Mucosa of rectum (tissue), 2 donors: ENCODE measurements at regions not wholly inside any gene's neighbourhood (a gene's known extent, or its start where the extent isn't known, plus 50 kb on each side); places are given as distances from the start of the nearest gene placed in this dataset.

Source experiments
- H3K27ac ChIP-seq, 2 donors: one replicate each; pipeline ENCODE4 v1.7.0; 2013; ENCODE audit warnings: inconsistent platforms in 2 of 2, low read depth in 2 of 2, low read length in 2 of 2
- H3K27me3 ChIP-seq, 2 donors: one replicate each; pipeline ENCODE4 v1.7.0; 2013; ENCODE audit warnings: low read length in 2 of 2; ENCODE audit not compliant: control insufficient read depth in 2 of 2, insufficient read depth in 2 of 2
- H3K36me3 ChIP-seq, 2 donors: one replicate each; pipeline ENCODE4 v1.7.0; 2013; ENCODE audit warnings: low read length in 2 of 2; ENCODE audit not compliant: control insufficient read depth in 2 of 2, insufficient read depth in 2 of 2
- H3K4me1 ChIP-seq, 2 donors: one replicate each; pipeline ENCODE4 v1.7.0; 2013; ENCODE audit warnings: low read length in 2 of 2, mild to moderate bottlenecking in 1 of 2; ENCODE audit not compliant: control insufficient read depth in 2 of 2, insufficient read depth in 2 of 2
- H3K4me3 ChIP-seq, 2 donors: one replicate each; pipeline ENCODE4 v1.7.0; 2013; ENCODE audit warnings: low read length in 2 of 2
- H3K9ac ChIP-seq, 2 donors: one replicate each; pipeline ENCODE4 v1.7.0; 2013; ENCODE audit warnings: low read length in 2 of 2, low read depth in 1 of 2, mild to moderate bottlenecking in 1 of 2
- H3K9me3 ChIP-seq, 2 donors: one replicate each; pipeline ENCODE4 v1.7.0; 2013; ENCODE audit warnings: low read length in 2 of 2; ENCODE audit not compliant: control insufficient read depth in 2 of 2
- donor health status: healthy.
- donor health status: Normal muscosa, but diverticular disease.

GRCh38 chr12:91663310-91663709 lies 480.7 kb upstream of the DCN start:
- Histone ChIP-seq H3K4me1 (peaks cover 0 to 3% of the 10 kb centered on the region in 2 donors), H3K36me3 (no peaks in the 10 kb centered on the region), H3K4me3 (no peak overlapping the region), H3K9ac (no peak overlapping the region), H3K27me3 (no peaks in the 10 kb centered on the region), H3K9me3 (no peaks in the 10 kb centered on the region), H3K27ac (no peak overlapping the region)

- H3K27me3 ChIP-seq = no peaks in the 10 kb centered on the region
- no peaks in the 10 kb centered on the region for H3K9me3 ChIP-seq
- peaks cover 0 to 2% of the 10 kb centered on the region in 2 donors for H3K4me1 ChIP-seq
- no peak overlapping the region for H3K4me3 ChIP-seq
- no peak overlapping the region for H3K27ac ChIP-seq
- no peaks in the 10 kb centered on the region for H3K36me3 ChIP-seq
- no peak overlapping the region for H3K9ac ChIP-seq
These were observed 479.4 kb upstream of the DCN start for GRCh38 chr12:91662021-91662420.

GRCh38 chr12:91657032-91657431 lies 474.4 kb upstream of the DCN start:
- H3K36me3 ChIP-seq = no peaks in the 10 kb centered on the region
- H3K27me3 ChIP-seq = no peaks in the 10 kb centered on the region

GRCh38 chr12:91655966-91656365 lies 473.3 kb upstream of the DCN start:
- Histone ChIP-seq H3K36me3 (no peaks in the 10 kb centered on the region), H3K4me1 (no peaks in the 10 kb centered on the region), H3K9ac (no peak overlapping the region), H3K4me3 (no peak overlapping the region), H3K27me3 (no peaks in the 10 kb centered on the region), H3K27ac (no peak overlapping the region), H3K9me3 (no peaks in the 10 kb centered on the region)

More at GRCh38 chr12:91657032-91657431, 474.4 kb upstream of the DCN start:
- Histone ChIP-seq H3K9me3 (no peaks in the 10 kb centered on the region), H3K4me3 (no peak overlapping the region), H3K27ac (no peak overlapping the region), H3K4me1 (no peaks in the 10 kb centered on the region), H3K9ac (no peak overlapping the region)

- Histone ChIP-seq H3K36me3 (no peaks in the 10 kb centered on the region), H3K4me1 (no peaks in the 10 kb centered on the region), H3K9me3 (no peaks in the 10 kb centered on the region), H3K4me3 (no peak overlapping the region), H3K27ac (no peak overlapping the region), H3K9ac (no peak overlapping the region), H3K27me3 (no peaks in the 10 kb centered on the region)
These were observed 471.5 kb upstream of the DCN start for GRCh38 chr12:91654087-91654486.

GRCh38 chr12:91651728-91652127 lies 469.1 kb upstream of the DCN start:
- Histone ChIP-seq H3K9me3 (no peaks in the 10 kb centered on the region), H3K4me1 (no peaks in the 10 kb centered on the region)

GRCh38 chr12:91643763-91644162 lies 461.1 kb upstream of the DCN start:
- Histone ChIP-seq H3K9ac (no peak overlapping the region), H3K36me3 (no peaks in the 10 kb centered on the region), H3K4me1 (no peaks in the 10 kb centered on the region), H3K27ac (no peak overlapping the region), H3K27me3 (no peaks in the 10 kb centered on the region), H3K9me3 (no peaks in the 10 kb centered on the region), H3K4me3 (no peak overlapping the region)

More at GRCh38 chr12:91651728-91652127, 469.1 kb upstream of the DCN start:
- H3K9ac ChIP-seq = no peak overlapping the region
- H3K36me3 ChIP-seq = no peaks in the 10 kb centered on the region
- H3K4me3 ChIP-seq = no peak overlapping the region
- no peak overlapping the region for H3K27ac ChIP-seq
- H3K27me3 ChIP-seq = no peaks in the 10 kb centered on the region

- Histone ChIP-seq H3K27ac (no peak overlapping the region), H3K9ac (no peak overlapping the region), H3K27me3 (no peaks in the 10 kb centered on the region), H3K4me3 (no peak overlapping the region), H3K4me1 (no peaks in the 10 kb centered on the region), H3K36me3 (no peaks in the 10 kb centered on the region), H3K9me3 (no peaks in the 10 kb centered on the region)
These were observed 457.4 kb upstream of the DCN start for GRCh38 chr12:91640021-91640420.

GRCh38 chr12:91639327-91639726 lies 456.7 kb upstream of the DCN start:
- no peaks in the 10 kb centered on the region for H3K27me3 ChIP-seq
- H3K4me1 ChIP-seq = no peaks in the 10 kb centered on the region
- H3K9ac ChIP-seq = no peak overlapping the region
- no peak overlapping the region for H3K27ac ChIP-seq
- no peak overlapping the region for H3K4me3 ChIP-seq
- H3K9me3 ChIP-seq = no peaks in the 10 kb centered on the region
- no peaks in the 10 kb centered on the region for H3K36me3 ChIP-seq

GRCh38 chr12:91637789-91638624 lies 455.4 kb upstream of the DCN start:
- no peak overlapping the region for H3K9ac ChIP-seq
- H3K4me3 ChIP-seq = no peak overlapping the region
- no peaks in the 10 kb centered on the region for H3K36me3 ChIP-seq
- no peaks in the 10 kb centered on the region for H3K9me3 ChIP-seq
- H3K27ac ChIP-seq = no peak overlapping the region
- H3K4me1 ChIP-seq = no peaks in the 10 kb centered on the region
- no peaks in the 10 kb centered on the region for H3K27me3 ChIP-seq
